PC-9 (cell line): ENCODE measurements at regions not wholly inside any gene's neighbourhood (a gene's known extent, or its start where the extent isn't known, plus 50 kb on each side); places are given as distances from the start of the nearest gene placed in this dataset.

ENCODE experiments used
- BruUV-seq: library from RNA; stranded (reverse); fragments of 400-500 nt; replicated peaks from 2 replicates; lab custom pipeline; 2021; lab: Mats Ljungman, UMichigan
- CTCF ChIA-PET: fragments of 300-600 bp; sonication (Branson Sonifier 250); formaldehyde crosslinking; loops from one replicate; lab custom pipeline; 2022; ENCODE audit warnings: antibody characterized with exemption; lab: Charles Lee
- POLR2A ChIA-PET: fragments of 300-600 bp; sonication (Branson Sonifier 250); formaldehyde crosslinking; loops from one replicate; lab custom pipeline; 2022; ENCODE audit warnings: antibody characterized with exemption; ENCODE audit not compliant: unreplicated experiment; lab: Charles Lee
- DNase-seq, 2 experiments: peaks; one replicate each; pipeline versions ENCODE4 v3.0.0 to v3.0.0-alpha.2; 2015 to 2022; ENCODE audit warnings: mixed read lengths in 1 of 2
- H2AFZ ChIP-seq: fragments of 200-600 bp; sonication (generic); 2 replicates; pipeline ENCODE4 v1.8.1; 2017; ENCODE audit warnings: antibody characterized with exemption
- H3F3A ChIP-seq: fragments of 200-600 bp; sonication (generic); 2 replicates; pipeline ENCODE4 v1.8.1; 2017; ENCODE audit warnings: antibody characterized with exemption, mild to moderate bottlenecking, low read depth; ENCODE audit not compliant: insufficient read depth
- H3K27ac ChIP-seq: fragments of 200-600 bp; sonication (generic); 2 replicates; pipeline ENCODE4 v1.6.1; 2016; ENCODE audit warnings: mixed run types
- H3K27me3 ChIP-seq: fragments of 200-600 bp; sonication (generic); 2 replicates; pipeline ENCODE4 v1.6.1; 2016; ENCODE audit warnings: low read depth, mixed run types; ENCODE audit not compliant: insufficient read depth
- H3K36me3 ChIP-seq: fragments of 200-600 bp; sonication (generic); 2 replicates; pipeline ENCODE4 v1.6.1; 2016; ENCODE audit warnings: low read depth, mixed run types
- H3K4me1 ChIP-seq: fragments of 200-600 bp; sonication (generic); replicated peaks from 2 replicates; pipeline ENCODE4 v1.6.1; 2016; ENCODE audit warnings: mixed run types; ENCODE audit not compliant: insufficient read depth
- H3K4me2 ChIP-seq: fragments of 200-600 bp; sonication (generic); 2 replicates; pipeline ENCODE4 v1.6.1; 2017; ENCODE audit warnings: mixed run types
- H3K4me3 ChIP-seq: fragments of 200-600 bp; sonication (generic); 2 replicates; pipeline ENCODE4 v1.6.1; 2016; ENCODE audit warnings: mixed run types
- H3K79me2 ChIP-seq: fragments of 200-600 bp; sonication (generic); 2 replicates; pipeline ENCODE4 v1.6.1; 2017; ENCODE audit warnings: low read depth, mixed run types
- H3K9me2 ChIP-seq: fragments of 200-600 bp; sonication (generic); 2 replicates; pipeline ENCODE4 v1.8.1; 2017; ENCODE audit warnings: mild to moderate bottlenecking; ENCODE audit not compliant: insufficient read depth
- H3K9me3 ChIP-seq: fragments of 200-600 bp; sonication (generic); 2 replicates; pipeline ENCODE4 v1.8.1; 2016; ENCODE audit warnings: low read depth; ENCODE audit not compliant: insufficient read depth
- H4K20me1 ChIP-seq: fragments of 200-600 bp; sonication (generic); 2 replicates; pipeline ENCODE4 v1.8.1; 2017; ENCODE audit not compliant: insufficient read depth
- CTCF ChIP-seq: fragments of 200-600 bp; sonication (generic); conservative IDR thresholded peaks from 2 replicates; pipeline ENCODE4 v1.6.1; 2017; ENCODE audit warnings: mixed run types, antibody characterized with exemption, mild to moderate bottlenecking, moderate library complexity
- EZH2 ChIP-seq: fragments of 200-600 bp; sonication (generic); IDR thresholded peaks from 2 replicates; pipeline ENCODE4 v1.8.0; 2017; ENCODE audit warnings: antibody characterized with exemption, low read depth
- intact Hi-C: fragments of 100-400 bp; cut with micrococcal nuclease; formaldehyde crosslinking; loops from one replicate; pipeline ENCODE4 v1.10.0; 2022; ENCODE audit not compliant: unreplicated experiment

- ChIA-PET CTCF (no interaction called here), POLR2A (no interaction called here)
- no peak for TF ChIP-seq EZH2
- no peak for TF ChIP-seq CTCF
- Histone ChIP-seq H3K4me2 (no peak overlapping the region), H3K9me3 (no peaks in the 10 kb centered on the region), H3K79me2 (no peaks in the 10 kb centered on the region), H3K4me1 (no peaks in the 10 kb centered on the region), H4K20me1 (no peaks in the 10 kb centered on the region), H3K27me3 (peaks cover 8% of the 10 kb centered on the region; the same call in 1 of the 2 replicates), H3K36me3 (no peaks in the 10 kb centered on the region), H3K27ac (no peak overlapping the region), H3K4me3 (no peak overlapping the region), H2AFZ (no peak overlapping the region), H3K9me2 (no peaks in the 10 kb centered on the region), H3F3A (no peaks in the 10 kb centered on the region)
- DNase-seq: no peak
- intact Hi-C loops: no loop called here
- BruUV-seq: no TSS peak
Measured at GRCh38 chr5:163607256-163607655, 101.8 kb downstream of the MAT2B start.

GRCh38 chr5:163608621-163609020, 103.2 kb downstream of the MAT2B start:
- Histone ChIP-seq H3K4me3 (no peak overlapping the region), H3K36me3 (no peaks in the 10 kb centered on the region), H3K4me1 (no peaks in the 10 kb centered on the region), H3K4me2 (no peak overlapping the region), H3K9me3 (no peaks in the 10 kb centered on the region), H3K9me2 (no peaks in the 10 kb centered on the region), H4K20me1 (no peaks in the 10 kb centered on the region), H2AFZ (no peak overlapping the region), H3F3A (no peaks in the 10 kb centered on the region), H3K79me2 (no peaks in the 10 kb centered on the region), H3K27ac (no peak overlapping the region), H3K27me3 (peaks cover 10% of the 10 kb centered on the region)
- CTCF ChIA-PET: no interaction called here
- POLR2A ChIA-PET: no interaction called here
- DNase-seq: no peak
- intact Hi-C loops: no loop called here
- TF ChIP-seq CTCF (no peak), EZH2 (no peak)
- BruUV-seq: no TSS peak

- Histone ChIP-seq H2AFZ (no peak overlapping the region), H3K79me2 (no peaks in the 10 kb centered on the region), H3K4me2 (no peak overlapping the region), H3K9me3 (no peaks in the 10 kb centered on the region), H3K27ac (no peak overlapping the region), H3K4me3 (no peak overlapping the region), H4K20me1 (no peaks in the 10 kb centered on the region), H3F3A (no peaks in the 10 kb centered on the region), H3K27me3 (peaks cover 13% of the 10 kb centered on the region), H3K36me3 (no peaks in the 10 kb centered on the region), H3K4me1 (no peaks in the 10 kb centered on the region), H3K9me2 (no peaks in the 10 kb centered on the region)
- ChIA-PET CTCF (no interaction called here), POLR2A (no interaction called here)
- BruUV-seq: no TSS peak
- no peak for DNase-seq
- intact Hi-C loops: no loop called here
- TF ChIP-seq CTCF (no peak), EZH2 (no peak)
Measured at GRCh38 chr5:163609910-163610309, 104.5 kb downstream of the MAT2B start.
